Esophagus muscularis mucosa (tissue), 4 donors: ENCODE measurements at regions not wholly inside any gene's neighbourhood (a gene's known extent, or its start where the extent isn't known, plus 50 kb on each side); places are given as distances from the start of the nearest gene placed in this dataset.

Experiments
- EP300 ChIP-seq: sonication (generic); formaldehyde crosslinking; IDR thresholded peaks from one replicate; pipeline ENCODE4 v1.6.1; 2017; ENCODE audit warnings: antibody characterized with exemption
- POLR2A ChIP-seq: fragments of 450-650 bp; IDR thresholded peaks from one replicate; pipeline ENCODE4 v1.6.1; 2017; ENCODE audit warnings: antibody characterized with exemption, moderate library complexity, mild to moderate bottlenecking, low read depth
- TF ChIP-seq, protein P1 (sequence below), 3 experiments: fragments of 200-600 bp in 2 of 3; fragments of 450-650 bp in 1 of 3; sonication (generic) in 2 of 3; IDR thresholded peaks; one replicate each; pipeline ENCODE4 v1.5.1; 2017 to 2019; ENCODE audit warnings: antibody characterized with exemption in 3 of 3, mild to moderate bottlenecking in 2 of 3, moderate library complexity in 1 of 3

DNA sequence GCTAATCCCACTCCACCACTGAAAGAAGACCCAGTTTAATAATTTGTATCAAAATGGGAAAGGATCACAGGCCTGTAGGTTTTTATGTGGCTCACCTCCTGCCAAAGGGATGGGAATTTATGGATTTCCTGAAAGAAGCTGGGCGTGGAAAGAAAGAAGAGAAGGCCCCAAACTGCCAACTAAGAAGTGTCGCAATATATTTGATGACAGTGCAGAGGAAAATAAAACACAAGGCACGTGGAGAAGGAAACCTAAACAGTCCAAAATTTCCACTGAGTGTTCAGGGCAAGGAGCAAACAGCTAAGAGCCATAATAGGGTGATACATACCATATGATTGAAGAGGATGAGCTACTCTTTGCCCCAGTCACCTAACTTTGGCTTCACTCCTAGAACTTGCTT lies 667.2 kb downstream of the GATA3 start:
- TF ChIP-seq, protein P1, sequence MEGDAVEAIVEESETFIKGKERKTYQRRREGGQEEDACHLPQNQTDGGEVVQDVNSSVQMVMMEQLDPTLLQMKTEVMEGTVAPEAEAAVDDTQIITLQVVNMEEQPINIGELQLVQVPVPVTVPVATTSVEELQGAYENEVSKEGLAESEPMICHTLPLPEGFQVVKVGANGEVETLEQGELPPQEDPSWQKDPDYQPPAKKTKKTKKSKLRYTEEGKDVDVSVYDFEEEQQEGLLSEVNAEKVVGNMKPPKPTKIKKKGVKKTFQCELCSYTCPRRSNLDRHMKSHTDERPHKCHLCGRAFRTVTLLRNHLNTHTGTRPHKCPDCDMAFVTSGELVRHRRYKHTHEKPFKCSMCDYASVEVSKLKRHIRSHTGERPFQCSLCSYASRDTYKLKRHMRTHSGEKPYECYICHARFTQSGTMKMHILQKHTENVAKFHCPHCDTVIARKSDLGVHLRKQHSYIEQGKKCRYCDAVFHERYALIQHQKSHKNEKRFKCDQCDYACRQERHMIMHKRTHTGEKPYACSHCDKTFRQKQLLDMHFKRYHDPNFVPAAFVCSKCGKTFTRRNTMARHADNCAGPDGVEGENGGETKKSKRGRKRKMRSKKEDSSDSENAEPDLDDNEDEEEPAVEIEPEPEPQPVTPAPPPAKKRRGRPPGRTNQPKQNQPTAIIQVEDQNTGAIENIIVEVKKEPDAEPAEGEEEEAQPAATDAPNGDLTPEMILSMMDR (IDR thresholded peaks at IDR 0.05) = no peak
- TF ChIP-seq POLR2A (no peak), EP300 (no peak)
